Hepatocyte (in vitro differentiated cells): ENCODE measurements at regions not wholly inside any gene's neighbourhood (a gene's known extent, or its start where the extent isn't known, plus 50 kb on each side); places are given as distances from the start of the nearest gene placed in this dataset.

ENCODE experiments used
- CTCF ChIP-seq: fragments of 200-600 bp; sonication (generic); IDR thresholded peaks from 2 replicates; pipeline ENCODE4 v1.5.1; 2016; ENCODE audit warnings: antibody characterized with exemption, mild to moderate bottlenecking; ENCODE audit not compliant: poor library complexity
- EZH2 ChIP-seq: fragments of 200-600 bp; sonication (generic); IDR thresholded peaks from 2 replicates; pipeline ENCODE4 v1.6.1; 2016; ENCODE audit warnings: antibody characterized with exemption, mild to moderate bottlenecking, borderline replicate concordance

GRCh38 chr4:28296239-28296638, 1435.6 kb downstream of the STIM2 start:
- no peak for TF ChIP-seq CTCF
- TF ChIP-seq EZH2, result no peak
